ENCODE measurements at regions not wholly inside any gene's neighbourhood (a gene's known extent, or its start where the extent isn't known, plus 50 kb on each side); places are given as distances from the start of the nearest gene placed in this dataset.

DNA sequence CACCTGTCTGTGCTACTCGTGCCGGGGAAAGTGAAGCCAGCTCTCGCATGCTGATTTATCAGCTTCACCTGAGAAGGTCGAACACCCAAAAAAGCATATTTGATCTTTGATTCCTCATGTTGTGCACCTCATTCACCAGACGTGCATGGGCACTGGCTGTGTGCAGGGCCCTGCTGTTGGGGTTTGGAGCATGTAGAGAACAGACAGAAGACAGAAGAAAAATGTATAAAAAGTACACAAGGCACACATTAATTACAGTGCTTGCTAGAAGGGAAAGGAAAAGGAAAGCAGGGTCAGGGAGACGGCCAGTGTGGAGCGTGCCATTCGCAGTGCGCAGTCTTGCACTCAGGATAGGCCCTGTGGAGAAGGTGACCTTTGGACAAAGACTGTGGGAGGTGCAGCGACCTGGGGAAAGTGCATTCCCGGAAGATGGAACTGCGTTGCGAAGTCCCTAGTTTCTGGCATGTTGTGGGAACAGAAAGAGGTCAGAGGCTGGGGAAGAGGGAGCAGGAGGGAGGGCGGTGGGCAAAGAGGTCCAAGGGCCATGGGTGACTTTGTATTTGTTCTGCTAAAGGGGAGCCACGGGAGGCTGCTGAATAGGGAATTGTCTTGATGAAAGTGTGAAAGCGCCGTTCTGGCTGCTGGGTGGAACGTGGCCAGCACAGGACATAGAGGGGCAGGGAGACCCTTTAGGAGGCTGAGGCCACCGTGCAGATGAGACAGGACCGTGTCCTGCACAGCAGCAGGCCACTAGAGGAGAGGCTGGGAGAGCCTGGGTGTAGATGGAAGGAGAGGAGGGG lies 232.8 kb downstream of the GLRX3 start:
- no peaks in the 10 kb centered on the region for H3K9me3 ChIP-seq (ENCODE audit: low read length)
- H3K27me3 ChIP-seq (ENCODE audit: insufficient read depth, low read length): no peaks in the 10 kb centered on the region
- no peak overlapping the region for H3K27ac ChIP-seq (ENCODE audit: low read depth, low read length, poor library complexity, severe bottlenecking)
- no peaks in the 10 kb centered on the region for H3K36me3 ChIP-seq (ENCODE audit: insufficient read depth, low read length)
- no peaks in the 10 kb centered on the region for H4K20me1 ChIP-seq (ENCODE audit: insufficient read depth, low read length)
- H2AFZ ChIP-seq (ENCODE audit: low read length): no peak overlapping the region
- no peak overlapping the region for H3K9ac ChIP-seq (ENCODE audit: low read length)
- no peaks in the 10 kb centered on the region for H3K79me2 ChIP-seq (ENCODE audit: insufficient read depth, low read length)
- TF ChIP-seq, protein P1, sequence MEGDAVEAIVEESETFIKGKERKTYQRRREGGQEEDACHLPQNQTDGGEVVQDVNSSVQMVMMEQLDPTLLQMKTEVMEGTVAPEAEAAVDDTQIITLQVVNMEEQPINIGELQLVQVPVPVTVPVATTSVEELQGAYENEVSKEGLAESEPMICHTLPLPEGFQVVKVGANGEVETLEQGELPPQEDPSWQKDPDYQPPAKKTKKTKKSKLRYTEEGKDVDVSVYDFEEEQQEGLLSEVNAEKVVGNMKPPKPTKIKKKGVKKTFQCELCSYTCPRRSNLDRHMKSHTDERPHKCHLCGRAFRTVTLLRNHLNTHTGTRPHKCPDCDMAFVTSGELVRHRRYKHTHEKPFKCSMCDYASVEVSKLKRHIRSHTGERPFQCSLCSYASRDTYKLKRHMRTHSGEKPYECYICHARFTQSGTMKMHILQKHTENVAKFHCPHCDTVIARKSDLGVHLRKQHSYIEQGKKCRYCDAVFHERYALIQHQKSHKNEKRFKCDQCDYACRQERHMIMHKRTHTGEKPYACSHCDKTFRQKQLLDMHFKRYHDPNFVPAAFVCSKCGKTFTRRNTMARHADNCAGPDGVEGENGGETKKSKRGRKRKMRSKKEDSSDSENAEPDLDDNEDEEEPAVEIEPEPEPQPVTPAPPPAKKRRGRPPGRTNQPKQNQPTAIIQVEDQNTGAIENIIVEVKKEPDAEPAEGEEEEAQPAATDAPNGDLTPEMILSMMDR (IDR thresholded peaks at IDR 0.05; ENCODE audit: low read length): no peak
- TF ChIP-seq EZH2 (IDR thresholded peaks at IDR 0.05; ENCODE audit: borderline replicate concordance, low read length): no peak
- H3K9me2 ChIP-seq (ENCODE audit: low read depth, low read length): no peaks in the 10 kb centered on the region
- no peak overlapping the region for H3K4me2 ChIP-seq (ENCODE audit: low read length)
- H3K4me1 ChIP-seq (ENCODE audit: insufficient read depth, low read length, severe bottlenecking): no peaks in the 10 kb centered on the region
- H3K4me3 ChIP-seq (ENCODE audit: low read depth, low read length, poor library complexity, severe bottlenecking): no peak overlapping the region
- H3F3A ChIP-seq (ENCODE audit: insufficient read depth, low read length): no peaks in the 10 kb centered on the region

DNA sequence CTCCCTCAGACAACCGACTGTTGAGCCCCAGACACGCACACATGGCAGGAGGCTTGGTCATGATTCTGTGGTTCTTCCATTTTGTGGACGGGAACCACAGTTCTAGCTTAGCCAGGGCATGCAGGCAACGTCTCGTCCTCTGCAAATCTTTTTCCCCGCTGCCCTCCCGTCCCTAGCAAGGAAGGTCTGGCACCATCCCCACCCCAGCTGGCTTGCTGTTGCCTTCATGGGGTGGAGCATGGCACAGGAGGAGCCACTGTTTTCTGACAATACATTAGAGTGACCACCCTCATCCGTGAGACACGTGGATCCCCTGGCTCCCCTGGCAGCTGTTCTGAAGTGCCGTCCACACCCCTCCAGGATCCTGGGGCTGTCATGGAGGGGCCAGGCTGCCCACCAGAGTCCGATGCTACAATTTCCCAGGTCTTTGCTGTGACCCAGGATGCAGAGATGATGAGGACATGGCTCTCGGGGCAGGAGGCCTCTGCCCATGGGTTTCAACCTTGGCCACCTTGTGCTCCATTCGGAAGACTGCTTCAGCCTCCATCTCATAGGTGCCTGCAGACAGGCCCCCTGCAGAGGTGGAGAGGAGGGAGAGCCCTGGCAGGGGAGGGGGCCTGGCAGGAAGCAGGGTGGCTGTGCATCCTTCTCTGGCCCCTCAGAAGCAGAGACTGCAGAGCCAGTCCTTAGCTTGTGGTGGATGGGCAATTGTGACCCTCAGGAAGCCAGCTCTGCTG lies 233.6 kb downstream of the GLRX3 start:
- Histone ChIP-seq H3K4me2 (ENCODE audit: low read length) (no peak overlapping the region), H3K4me1 (ENCODE audit: insufficient read depth, low read length, severe bottlenecking) (no peaks in the 10 kb centered on the region), H3K27ac (ENCODE audit: low read depth, low read length, poor library complexity, severe bottlenecking) (no peak overlapping the region), H3K4me3 (ENCODE audit: low read depth, low read length, poor library complexity, severe bottlenecking) (no peak overlapping the region), H3K9me3 (ENCODE audit: low read length) (no peaks in the 10 kb centered on the region), H3K36me3 (ENCODE audit: insufficient read depth, low read length) (no peaks in the 10 kb centered on the region), H3F3A (ENCODE audit: insufficient read depth, low read length) (no peaks in the 10 kb centered on the region), H3K79me2 (ENCODE audit: insufficient read depth, low read length) (no peaks in the 10 kb centered on the region), H3K27me3 (ENCODE audit: insufficient read depth, low read length) (no peaks in the 10 kb centered on the region), H4K20me1 (ENCODE audit: insufficient read depth, low read length) (no peaks in the 10 kb centered on the region), H3K9me2 (ENCODE audit: low read depth, low read length) (no peaks in the 10 kb centered on the region), H3K9ac (ENCODE audit: low read length) (no peak overlapping the region), H2AFZ (ENCODE audit: low read length) (no peak overlapping the region)
- no peak for TF ChIP-seq EZH2 (IDR thresholded peaks at IDR 0.05; ENCODE audit: borderline replicate concordance, low read length)
- TF ChIP-seq, protein P1 (IDR thresholded peaks at IDR 0.05; ENCODE audit: low read length): no peak

DNA sequence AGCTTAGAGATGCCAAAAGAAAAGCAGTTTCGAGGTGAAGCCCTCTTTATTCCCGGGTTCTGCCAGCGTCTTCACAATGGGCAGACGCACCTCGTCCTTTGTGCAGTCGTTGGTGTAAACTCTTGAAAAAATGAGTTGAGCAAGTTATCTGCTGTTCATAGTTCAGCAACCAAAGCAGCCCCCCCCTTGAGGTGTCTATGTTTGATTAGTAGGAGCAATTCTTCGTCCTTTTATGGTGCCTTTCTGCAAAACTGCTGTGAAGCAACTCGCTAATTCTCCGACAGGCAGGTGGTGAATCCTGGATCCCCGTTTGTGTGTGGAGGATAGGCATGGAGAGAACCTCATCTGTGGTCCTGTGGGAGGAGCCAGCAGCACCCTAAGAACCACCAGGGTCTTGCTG lies 234.5 kb downstream of the GLRX3 start:
- no peak for TF ChIP-seq EZH2 (IDR thresholded peaks at IDR 0.05; ENCODE audit: borderline replicate concordance, low read length)
- TF ChIP-seq, protein P1 (IDR thresholded peaks at IDR 0.05; ENCODE audit: low read length): no peak
- Histone ChIP-seq H2AFZ (ENCODE audit: low read length) (no peak overlapping the region), H3K9me3 (ENCODE audit: low read length) (no peaks in the 10 kb centered on the region), H3K4me3 (ENCODE audit: low read depth, low read length, poor library complexity, severe bottlenecking) (no peak overlapping the region), H4K20me1 (ENCODE audit: insufficient read depth, low read length) (no peaks in the 10 kb centered on the region), H3K27me3 (ENCODE audit: insufficient read depth, low read length) (no peaks in the 10 kb centered on the region), H3K4me2 (ENCODE audit: low read length) (no peak overlapping the region), H3K79me2 (ENCODE audit: insufficient read depth, low read length) (no peaks in the 10 kb centered on the region), H3K27ac (ENCODE audit: low read depth, low read length, poor library complexity, severe bottlenecking) (no peak overlapping the region), H3F3A (ENCODE audit: insufficient read depth, low read length) (no peaks in the 10 kb centered on the region), H3K36me3 (ENCODE audit: insufficient read depth, low read length) (no peaks in the 10 kb centered on the region), H3K9me2 (ENCODE audit: low read depth, low read length) (no peaks in the 10 kb centered on the region), H3K9ac (ENCODE audit: low read length) (no peak overlapping the region), H3K4me1 (ENCODE audit: insufficient read depth, low read length, severe bottlenecking) (no peaks in the 10 kb centered on the region)
